Activated naive CD8-positive, alpha-beta T cell treated with anti-CD3 and anti-CD28 coated beads, Interleukin-2, amount 10 ng/mL, durations not matched to agents 7 days and 5 days (primary cell): ENCODE measurements at regions not wholly inside any gene's neighbourhood (a gene's known extent, or its start where the extent isn't known, plus 50 kb on each side); places are given as distances from the start of the nearest gene placed in this dataset.

Source experiments
- ATAC-seq: fragments of 150-1000 bp; cut with Tn5 transposase; one replicate; pipeline ENCODE4 v1.10.0; 2021; ENCODE audit warnings: low read depth, moderate library complexity
- POLR2A ChIA-PET: fragments of 350-600 bp; sonication (Branson Sonifier 250); formaldehyde crosslinking; loops from one replicate; lab custom pipeline; 2021; ENCODE audit warnings: antibody characterized with exemption; lab: Charles Lee
- DNase-seq: peaks from one replicate; pipeline ENCODE4 v3.0.0; 2021
- H3K27ac Mint-ChIP-seq: one replicate; pipeline ENCODE4 v1.8.0; 2022; ENCODE audit warnings: mild to moderate bottlenecking, mixed read lengths
- H3K27me3 Mint-ChIP-seq: one replicate; pipeline ENCODE4 v1.8.0; 2022; ENCODE audit warnings: mild to moderate bottlenecking, moderate library complexity, mixed read lengths
- H3K36me3 Mint-ChIP-seq: one replicate; pipeline ENCODE4 v1.8.0; 2021; ENCODE audit warnings: mild to moderate bottlenecking, mixed read lengths
- H3K4me1 Mint-ChIP-seq: one replicate; pipeline ENCODE4 v1.8.0; 2021; ENCODE audit warnings: mixed read lengths
- H3K4me3 Mint-ChIP-seq: one replicate; pipeline ENCODE4 v1.8.0; 2022; ENCODE audit warnings: mild to moderate bottlenecking, moderate library complexity, mixed read lengths
- H3K9me3 Mint-ChIP-seq: one replicate; pipeline ENCODE4 v1.8.0; 2021; ENCODE audit warnings: mixed read lengths

GRCh38 chr5:102595332-102595731 lies 96.5 kb upstream of the SLCO6A1 start:
- no peak for ATAC-seq
- DNase-seq = no peak
- no peaks in the 10 kb centered on the region for H3K27me3 Mint-ChIP-seq
- POLR2A ChIA-PET = no interaction called here
- H3K27ac Mint-ChIP-seq = no peak overlapping the region
- H3K4me3 Mint-ChIP-seq = no peak overlapping the region
- H3K9me3 Mint-ChIP-seq = peaks cover 3% of the 10 kb centered on the region
- peaks cover 5% of the 10 kb centered on the region for H3K4me1 Mint-ChIP-seq
- no peaks in the 10 kb centered on the region for H3K36me3 Mint-ChIP-seq

GRCh38 chr5:102596113-102596512 lies 97.3 kb upstream of the SLCO6A1 start:
- DNase-seq = no peak
- Mint-ChIP-seq H3K36me3 (no peaks in the 10 kb centered on the region), H3K9me3 (peaks cover 3% of the 10 kb centered on the region), H3K4me3 (no peak overlapping the region), H3K4me1 (peaks cover 5% of the 10 kb centered on the region), H3K27me3 (peaks cover 2% of the 10 kb centered on the region), H3K27ac (no peak overlapping the region)
- POLR2A ChIA-PET = no interaction called here
- ATAC-seq = no peak

GRCh38 chr5:102596951-102597350 lies 98.2 kb upstream of the SLCO6A1 start:
- Mint-ChIP-seq H3K4me3 (no peak overlapping the region), H3K4me1 (peaks cover 5% of the 10 kb centered on the region), H3K27ac (no peak overlapping the region), H3K9me3 (peaks cover 3% of the 10 kb centered on the region), H3K27me3 (peaks cover 2% of the 10 kb centered on the region), H3K36me3 (no peaks in the 10 kb centered on the region)
- no peak for DNase-seq
- POLR2A ChIA-PET = no interaction called here
- no peak for ATAC-seq

GRCh38 chr5:102599289-102599688 lies 100.5 kb upstream of the SLCO6A1 start:
- peaks cover 5% of the 10 kb centered on the region for H3K4me1 Mint-ChIP-seq
- no peaks in the 10 kb centered on the region for H3K9me3 Mint-ChIP-seq
- POLR2A ChIA-PET = no interaction called here
- ATAC-seq = no peak
- DNase-seq = no peak
- H3K36me3 Mint-ChIP-seq = no peaks in the 10 kb centered on the region
- H3K27ac Mint-ChIP-seq = no peak overlapping the region
- no peak overlapping the region for H3K4me3 Mint-ChIP-seq
- H3K27me3 Mint-ChIP-seq = peaks cover 10% of the 10 kb centered on the region

- Mint-ChIP-seq H3K9me3 (no peaks in the 10 kb centered on the region), H3K36me3 (no peaks in the 10 kb centered on the region), H3K4me1 (peaks cover 3% of the 10 kb centered on the region), H3K27ac (no peak overlapping the region), H3K27me3 (peaks cover 10% of the 10 kb centered on the region), H3K4me3 (no peak overlapping the region)
- ATAC-seq (no peak), DNase-seq (no peak)
- POLR2A ChIA-PET = no interaction called here
Measured at GRCh38 chr5:102600964-102601363, 102.2 kb upstream of the SLCO6A1 start.

- POLR2A ChIA-PET = no interaction called here
- H3K27ac Mint-ChIP-seq = no peak overlapping the region
- DNase-seq (no peak), ATAC-seq (no peak)
- peaks cover 14% of the 10 kb centered on the region for H3K27me3 Mint-ChIP-seq
- no peaks in the 10 kb centered on the region for H3K36me3 Mint-ChIP-seq
- no peak overlapping the region for H3K4me3 Mint-ChIP-seq
- H3K9me3 Mint-ChIP-seq = no peaks in the 10 kb centered on the region
- no peaks in the 10 kb centered on the region for H3K4me1 Mint-ChIP-seq
Measured at GRCh38 chr5:102603670-102604069, 104.9 kb upstream of the SLCO6A1 start.

GRCh38 chr5:102608414-102608813 lies 109.6 kb upstream of the SLCO6A1 start:
- no peak for ATAC-seq
- Mint-ChIP-seq H3K4me3 (no peak overlapping the region), H3K4me1 (no peaks in the 10 kb centered on the region), H3K9me3 (no peaks in the 10 kb centered on the region), H3K27me3 (peaks cover 11% of the 10 kb centered on the region), H3K27ac (no peak overlapping the region), H3K36me3 (no peaks in the 10 kb centered on the region)
- POLR2A ChIA-PET = no interaction called here
- no peak for DNase-seq

- Mint-ChIP-seq H3K36me3 (no peaks in the 10 kb centered on the region), H3K9me3 (no peaks in the 10 kb centered on the region), H3K4me1 (no peaks in the 10 kb centered on the region), H3K27me3 (peaks cover 18% of the 10 kb centered on the region), H3K4me3 (no peak overlapping the region), H3K27ac (no peak overlapping the region)
- DNase-seq (no peak), ATAC-seq (no peak)
- POLR2A ChIA-PET = no interaction called here
Measured at GRCh38 chr5:102611312-102611711, 112.5 kb upstream of the SLCO6A1 start.

GRCh38 chr5:102613661-102614060 lies 114.9 kb upstream of the SLCO6A1 start:
- no peak overlapping the region for H3K27ac Mint-ChIP-seq
- DNase-seq (no peak), ATAC-seq (no peak)
- no peaks in the 10 kb centered on the region for H3K9me3 Mint-ChIP-seq
- H3K4me3 Mint-ChIP-seq = no peak overlapping the region
- POLR2A ChIA-PET = no interaction called here
- H3K4me1 Mint-ChIP-seq = no peaks in the 10 kb centered on the region
- no peaks in the 10 kb centered on the region for H3K36me3 Mint-ChIP-seq
- H3K27me3 Mint-ChIP-seq = peaks cover 15% of the 10 kb centered on the region

GRCh38 chr5:102617191-102618187 lies 118.7 kb upstream of the SLCO6A1 start:
- Mint-ChIP-seq H3K27me3 (peaks cover 12% of the 10 kb centered on the region), H3K9me3 (no peaks in the 10 kb centered on the region)
- ATAC-seq = no peak

GRCh38 chr5:102622262-102622661 lies 123.5 kb upstream of the SLCO6A1 start:
- H3K36me3 Mint-ChIP-seq = no peaks in the 10 kb centered on the region
- POLR2A ChIA-PET = no interaction called here
- DNase-seq (no peak), ATAC-seq (no peak)
- H3K27ac Mint-ChIP-seq = no peak overlapping the region
- H3K27me3 Mint-ChIP-seq = peaks cover 10% of the 10 kb centered on the region
- no peaks in the 10 kb centered on the region for H3K9me3 Mint-ChIP-seq
- H3K4me1 Mint-ChIP-seq = no peaks in the 10 kb centered on the region
- no peak overlapping the region for H3K4me3 Mint-ChIP-seq

More at GRCh38 chr5:102617191-102618187, 118.7 kb upstream of the SLCO6A1 start:
- no peak overlapping the region for H3K27ac Mint-ChIP-seq
- DNase-seq = no peak
- no peak overlapping the region for H3K4me3 Mint-ChIP-seq
- POLR2A ChIA-PET = no interaction called here
- no peaks in the 10 kb centered on the region for H3K36me3 Mint-ChIP-seq
- H3K4me1 Mint-ChIP-seq = no peaks in the 10 kb centered on the region

- H3K4me1 Mint-ChIP-seq = no peaks in the 10 kb centered on the region
- ATAC-seq = no peak
- no peak overlapping the region for H3K4me3 Mint-ChIP-seq
- H3K27ac Mint-ChIP-seq = no peak overlapping the region
- no peak for DNase-seq
- peaks cover 10% of the 10 kb centered on the region for H3K27me3 Mint-ChIP-seq
- H3K36me3 Mint-ChIP-seq = no peaks in the 10 kb centered on the region
- POLR2A ChIA-PET = no interaction called here
- no peaks in the 10 kb centered on the region for H3K9me3 Mint-ChIP-seq
Measured at GRCh38 chr5:102623329-102624065, 124.7 kb upstream of the SLCO6A1 start.

- Mint-ChIP-seq H3K27me3 (peaks cover 10% of the 10 kb centered on the region), H3K4me3 (no peak overlapping the region), H3K9me3 (no peaks in the 10 kb centered on the region), H3K36me3 (no peaks in the 10 kb centered on the region), H3K27ac (no peak overlapping the region), H3K4me1 (no peaks in the 10 kb centered on the region)
- DNase-seq = no peak
- POLR2A ChIA-PET = no interaction called here
- ATAC-seq = no peak
Measured at GRCh38 chr5:102624405-102624804, 125.6 kb upstream of the SLCO6A1 start.

- H3K36me3 Mint-ChIP-seq = no peaks in the 10 kb centered on the region
- POLR2A ChIA-PET = no interaction called here
- peaks cover 10% of the 10 kb centered on the region for H3K27me3 Mint-ChIP-seq
- no peaks in the 10 kb centered on the region for H3K4me1 Mint-ChIP-seq
- DNase-seq = no peak
- H3K9me3 Mint-ChIP-seq = no peaks in the 10 kb centered on the region
- no peak overlapping the region for H3K4me3 Mint-ChIP-seq
- H3K27ac Mint-ChIP-seq = no peak overlapping the region
- ATAC-seq = no peak
Measured at GRCh38 chr5:102625468-102625867, 126.7 kb upstream of the SLCO6A1 start.
